GM12873 (cell line): ENCODE measurements at regions not wholly inside any gene's neighbourhood (a gene's known extent, or its start where the extent isn't known, plus 50 kb on each side); places are given as distances from the start of the nearest gene placed in this dataset.

Experiments
- CTCF ChIP-seq: IDR thresholded peaks from 2 replicates; pipeline ENCODE4 v1.5.1; 2012; ENCODE audit warnings: low read depth, mild to moderate bottlenecking, moderate library complexity, low read length, control low read depth; ENCODE audit not compliant: insufficient read depth; ENCODE audit errors: missing control alignments

DNA sequence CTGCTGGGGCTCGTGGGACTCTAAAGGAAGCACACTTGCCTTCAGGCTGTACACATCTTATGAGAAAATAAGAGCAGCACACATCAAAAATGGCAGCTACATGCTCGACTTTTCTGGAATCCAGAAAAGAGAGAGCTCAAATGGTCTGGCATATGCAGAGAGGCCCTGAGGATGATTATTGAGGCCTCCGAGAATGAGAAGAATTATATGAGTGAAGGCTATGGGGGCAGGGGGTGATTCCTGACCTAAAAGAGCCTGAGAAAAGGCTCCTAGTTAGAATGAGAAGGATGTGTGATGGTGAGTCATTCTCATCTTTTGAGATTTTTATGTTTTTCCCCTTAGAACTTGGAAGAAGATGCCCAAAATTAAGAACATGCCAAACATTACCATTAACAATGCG lies 97.1 kb downstream of the HSPH1 start:
- TF ChIP-seq CTCF = no peak

DNA sequence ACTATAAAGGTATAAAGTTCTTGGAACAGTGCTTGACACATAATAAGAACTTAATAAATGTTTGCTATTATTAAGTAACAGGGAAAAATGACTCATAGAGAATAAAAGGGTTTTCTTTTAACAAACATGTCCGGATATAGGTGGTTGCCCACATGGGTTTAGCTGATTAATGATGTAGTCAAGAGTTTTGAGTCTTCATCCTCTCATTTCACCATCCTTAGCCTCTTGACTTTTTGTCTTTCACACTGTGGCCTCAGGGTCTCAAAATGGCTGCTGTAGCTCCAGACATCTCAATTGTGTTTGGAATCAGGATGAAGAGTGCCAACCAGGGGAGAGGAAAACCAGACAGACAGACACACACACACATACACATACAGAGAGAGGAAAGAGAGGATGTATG lies 97.9 kb downstream of the HSPH1 start:
- TF ChIP-seq CTCF = no peak

- no peak for TF ChIP-seq CTCF
These were observed 101.0 kb downstream of the HSPH1 start for GRCh38 chr13:31060655-31061054.

DNA sequence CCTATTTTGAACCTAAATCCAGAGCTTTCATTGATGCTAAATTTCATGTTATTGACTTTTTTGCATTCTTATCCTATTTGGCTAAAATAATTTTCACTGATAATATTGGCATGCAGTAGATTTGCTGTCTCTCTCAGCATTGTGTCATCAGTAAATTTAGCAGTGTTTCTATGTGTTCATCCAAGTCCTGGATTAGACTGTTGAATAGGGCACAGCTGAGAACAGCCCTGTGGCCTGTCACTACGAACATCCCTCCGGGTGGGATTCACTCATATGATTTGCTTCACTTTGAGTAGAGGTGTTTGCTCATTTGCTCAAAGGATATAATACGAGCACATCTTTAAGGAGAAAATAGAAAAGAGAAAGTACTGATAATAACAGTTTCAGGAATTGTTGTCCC lies 101.5 kb downstream of the HSPH1 start:
- TF ChIP-seq CTCF = no peak

DNA sequence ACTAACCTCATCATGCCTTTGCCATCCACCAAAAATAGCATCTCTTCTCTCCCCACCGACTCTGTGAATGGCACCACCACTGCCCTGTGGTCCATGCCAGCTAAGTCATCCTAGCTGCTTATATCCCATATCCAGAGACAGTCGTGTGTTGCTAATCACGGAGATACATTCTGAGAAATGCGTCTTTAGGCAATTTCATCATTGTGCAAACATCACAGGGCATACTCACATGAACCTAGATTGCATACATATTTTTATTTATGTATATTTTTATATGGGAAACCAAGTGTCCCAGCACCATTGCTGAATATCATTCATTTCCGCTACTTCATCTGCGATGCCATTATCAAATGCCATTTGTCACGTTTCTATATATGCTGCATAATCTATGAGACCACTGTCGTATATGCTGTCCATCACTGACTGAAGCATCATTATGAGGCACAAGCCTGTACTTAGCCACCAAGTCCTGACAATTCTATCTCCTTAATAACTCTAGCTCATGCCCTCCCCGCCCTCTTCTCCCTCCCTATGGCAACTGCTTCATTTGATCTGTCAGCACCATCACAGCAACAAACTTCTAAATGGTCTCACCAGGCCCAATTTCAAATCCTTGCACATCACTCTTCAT lies 104.2 kb downstream of the HSPH1 start:
- no peak for TF ChIP-seq CTCF

DNA sequence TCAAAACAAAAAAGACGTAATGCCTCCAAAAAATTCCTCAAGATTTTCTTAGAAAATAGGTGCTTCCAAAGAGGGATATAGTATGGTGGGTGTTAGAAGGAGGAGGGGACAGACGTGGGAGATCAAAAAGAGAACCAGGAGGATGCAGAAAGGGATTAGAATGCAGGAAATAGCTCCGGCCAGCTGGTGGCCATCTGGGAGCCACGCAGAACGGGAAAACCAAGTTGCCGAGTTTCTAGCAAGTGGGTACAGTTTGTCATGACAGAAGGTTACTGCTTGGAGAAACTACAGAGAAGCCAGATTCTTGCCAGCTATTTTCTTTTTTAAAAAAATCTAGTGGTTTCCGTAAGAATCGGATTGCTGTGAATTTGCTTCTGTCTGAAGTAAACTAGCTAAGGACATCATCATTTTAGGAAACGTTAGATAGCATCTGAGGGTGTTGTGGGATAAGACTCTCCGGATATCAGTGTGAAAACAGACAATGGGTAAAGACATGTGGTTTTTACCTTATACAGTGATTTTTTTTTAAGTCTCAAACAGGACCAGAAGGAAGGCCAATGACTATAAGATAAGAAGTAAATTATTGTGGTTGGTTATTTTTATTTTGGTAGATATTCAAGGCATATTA lies 104.9 kb downstream of the HSPH1 start:
- no peak for TF ChIP-seq CTCF

GRCh38 chr13:31055589-31055988 lies 106.1 kb downstream of the HSPH1 start:
- TF ChIP-seq CTCF = no peak
